ENCODE measurements at regions not wholly inside any gene's neighbourhood (a gene's known extent, or its start where the extent isn't known, plus 50 kb on each side); places are given as distances from the start of the nearest gene placed in this dataset.

GRCh38 chr3:27986234-27986879 lies 255.1 kb upstream of the CMC1 start:
- TF ChIP-seq EZH2 (optimal IDR thresholded peaks at IDR 0.05; ENCODE audit: low read depth, low read length) (no peak), EZH2phosphoT487 (IDR thresholded peaks at IDR 0.05; ENCODE audit: low read length) (no peak)
- TF ChIP-seq, protein P1, sequence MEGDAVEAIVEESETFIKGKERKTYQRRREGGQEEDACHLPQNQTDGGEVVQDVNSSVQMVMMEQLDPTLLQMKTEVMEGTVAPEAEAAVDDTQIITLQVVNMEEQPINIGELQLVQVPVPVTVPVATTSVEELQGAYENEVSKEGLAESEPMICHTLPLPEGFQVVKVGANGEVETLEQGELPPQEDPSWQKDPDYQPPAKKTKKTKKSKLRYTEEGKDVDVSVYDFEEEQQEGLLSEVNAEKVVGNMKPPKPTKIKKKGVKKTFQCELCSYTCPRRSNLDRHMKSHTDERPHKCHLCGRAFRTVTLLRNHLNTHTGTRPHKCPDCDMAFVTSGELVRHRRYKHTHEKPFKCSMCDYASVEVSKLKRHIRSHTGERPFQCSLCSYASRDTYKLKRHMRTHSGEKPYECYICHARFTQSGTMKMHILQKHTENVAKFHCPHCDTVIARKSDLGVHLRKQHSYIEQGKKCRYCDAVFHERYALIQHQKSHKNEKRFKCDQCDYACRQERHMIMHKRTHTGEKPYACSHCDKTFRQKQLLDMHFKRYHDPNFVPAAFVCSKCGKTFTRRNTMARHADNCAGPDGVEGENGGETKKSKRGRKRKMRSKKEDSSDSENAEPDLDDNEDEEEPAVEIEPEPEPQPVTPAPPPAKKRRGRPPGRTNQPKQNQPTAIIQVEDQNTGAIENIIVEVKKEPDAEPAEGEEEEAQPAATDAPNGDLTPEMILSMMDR (IDR thresholded peaks at IDR 0.05; ENCODE audit: low read length) = no peak
